ENCODE measurements at regions not wholly inside any gene's neighbourhood (a gene's known extent, or its start where the extent isn't known, plus 50 kb on each side); places are given as distances from the start of the nearest gene placed in this dataset.
A peak's percentile ranks its signal among the peaks of the same experiment; 100 is the strongest.

DNA sequence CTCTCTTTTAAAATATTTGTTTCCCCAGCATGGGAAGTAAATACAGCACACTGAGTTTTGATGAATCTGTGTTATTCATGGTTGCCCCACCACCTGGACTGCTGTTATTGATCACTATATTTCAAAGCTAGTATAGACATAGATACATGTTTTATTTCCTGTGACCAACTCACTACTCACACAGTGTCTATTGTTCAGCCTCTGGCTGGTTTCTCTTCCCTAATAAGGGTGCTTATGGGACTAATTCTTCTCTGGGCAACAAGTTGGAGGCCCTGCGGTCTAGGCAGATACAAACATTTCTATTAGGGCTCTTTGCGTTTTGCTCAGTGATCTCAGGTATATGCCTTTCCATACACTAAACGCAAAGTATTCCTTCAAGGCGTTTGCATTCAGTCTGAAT is 1191.0 kb upstream of the TMEM132C start:
- no peak for TF ChIP-seq CTCF (IDR thresholded peaks at IDR 0.05; ENCODE audit: unreplicated experiment)
- Mint-ChIP-seq H3K27ac (no peak overlapping the region), H3K4me3 (ENCODE audit: low read depth) (no peak overlapping the region), H3K27me3 (no peaks in the 10 kb centered on the region), H3K9me3 (ENCODE audit: low read depth) (no peaks in the 10 kb centered on the region), H3K4me1 (ENCODE audit: low read depth) (no peaks in the 10 kb centered on the region), H3K36me3 (ENCODE audit: insufficient read depth) (no peaks in the 10 kb centered on the region)
- DNase-seq (ENCODE audit: low spot score, unreplicated experiment): no peak

DNA sequence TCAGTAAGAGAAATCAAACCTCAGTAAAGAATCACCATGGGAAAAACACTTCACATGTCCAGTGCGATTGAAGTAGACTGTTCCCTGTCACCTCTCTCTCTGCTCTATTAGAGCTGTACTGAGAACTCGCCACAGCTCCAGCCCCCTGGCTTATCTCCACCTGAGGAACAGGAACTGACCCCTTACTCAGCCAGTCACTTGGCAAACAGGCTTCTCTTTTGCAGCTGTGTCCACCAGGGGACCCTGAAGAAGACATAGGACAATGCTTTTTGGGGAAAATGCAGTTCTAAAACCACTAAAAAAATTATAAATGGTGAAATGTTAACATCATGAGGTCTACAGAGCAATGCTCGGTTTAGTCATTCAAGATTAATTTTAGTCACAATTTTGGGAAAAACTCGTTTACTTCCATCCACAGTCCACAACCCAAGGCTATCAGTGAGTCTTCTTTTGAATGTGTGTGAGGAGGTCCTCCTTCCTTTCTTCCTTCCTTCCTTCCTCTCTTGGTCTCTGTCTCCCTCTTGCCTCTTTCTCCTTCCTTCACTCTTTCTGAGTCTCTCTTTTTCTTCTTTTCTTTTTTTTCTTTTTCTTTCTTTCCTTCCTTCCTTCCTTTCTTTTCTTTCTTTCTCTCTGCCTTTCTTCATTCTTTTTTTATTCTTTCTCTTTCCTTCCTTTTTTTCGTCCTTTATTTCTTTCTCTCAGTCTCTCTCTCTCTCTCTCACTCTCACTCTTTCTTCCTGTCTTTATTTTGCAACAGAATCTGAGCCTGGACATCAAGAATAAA is 1189.5 kb upstream of the TMEM132C start:
- Mint-ChIP-seq H3K27ac (no peak overlapping the region), H3K27me3 (no peaks in the 10 kb centered on the region), H3K36me3 (ENCODE audit: insufficient read depth) (peaks cover 1% of the 10 kb centered on the region), H3K9me3 (ENCODE audit: low read depth) (peaks cover 4% of the 10 kb centered on the region), H3K4me1 (ENCODE audit: low read depth) (no peaks in the 10 kb centered on the region), H3K4me3 (ENCODE audit: low read depth) (no peak overlapping the region)
- TF ChIP-seq CTCF (IDR thresholded peaks at IDR 0.05; ENCODE audit: unreplicated experiment): peak; percentile 28
- DNase-seq (ENCODE audit: low spot score, unreplicated experiment): no peak

DNA sequence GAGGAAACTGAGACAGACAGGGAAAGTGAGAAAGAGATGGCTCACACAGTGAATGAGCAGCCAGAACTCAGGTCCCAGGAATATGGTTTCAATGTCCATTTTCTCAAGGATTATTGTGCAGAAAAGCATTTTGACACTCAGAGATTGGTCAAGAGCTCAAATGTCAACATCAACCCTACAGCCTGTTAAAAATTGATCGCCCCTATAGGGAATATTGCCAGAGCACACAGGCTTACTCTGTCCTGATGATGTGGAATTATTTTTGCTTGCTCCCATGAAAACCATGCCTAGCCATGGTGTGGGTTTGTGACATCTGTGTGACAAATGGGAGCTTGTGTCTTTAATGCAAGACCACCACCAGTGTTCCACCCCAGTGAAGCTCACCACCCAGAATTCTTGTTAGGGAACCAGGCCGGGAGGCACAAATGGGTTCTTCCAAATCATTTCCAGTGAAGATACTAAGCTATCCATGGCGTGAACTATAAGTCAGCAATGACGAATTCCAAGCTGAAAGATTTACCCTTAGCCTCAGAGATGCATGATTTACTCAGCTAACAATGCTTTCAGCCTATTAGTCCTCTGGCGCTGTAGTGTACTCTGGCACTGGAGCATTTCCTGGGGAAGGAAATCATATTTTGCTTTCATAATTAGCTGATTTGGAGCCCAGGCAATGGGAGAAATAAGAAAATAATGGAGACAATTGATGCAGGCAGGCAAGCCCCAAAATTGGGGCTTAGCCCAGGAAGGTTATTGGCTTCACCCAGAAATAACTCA is 1188.2 kb upstream of the TMEM132C start:
- no peak for DNase-seq (ENCODE audit: low spot score, unreplicated experiment)
- Mint-ChIP-seq H3K4me1 (ENCODE audit: low read depth) (peaks cover 3% of the 10 kb centered on the region), H3K27me3 (no peaks in the 10 kb centered on the region), H3K4me3 (ENCODE audit: low read depth) (no peak overlapping the region), H3K9me3 (ENCODE audit: low read depth) (peaks cover 4% of the 10 kb centered on the region), H3K36me3 (ENCODE audit: insufficient read depth) (peaks cover 1% of the 10 kb centered on the region), H3K27ac (no peak overlapping the region)
- TF ChIP-seq CTCF (IDR thresholded peaks at IDR 0.05; ENCODE audit: unreplicated experiment): no peak

DNA sequence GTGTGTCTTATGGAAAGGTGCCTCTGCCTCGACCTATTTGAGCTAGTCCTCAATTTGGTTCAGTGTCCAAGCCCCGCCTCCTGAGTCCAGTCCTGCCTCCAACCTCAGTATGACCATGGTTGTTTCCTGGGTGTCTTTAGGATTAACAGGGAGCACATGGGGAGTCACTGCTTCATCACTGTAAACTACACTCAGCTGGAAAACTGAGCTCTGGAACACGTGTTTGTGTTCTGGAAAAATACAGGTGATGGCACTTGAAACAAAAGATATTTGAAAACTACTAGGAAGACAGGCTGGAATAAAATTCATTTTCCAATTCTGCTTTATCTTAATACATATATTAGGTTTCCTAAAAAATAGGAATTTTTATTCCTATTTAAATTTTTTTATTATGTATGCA is 1187.3 kb upstream of the TMEM132C start:
- no peaks in the 10 kb centered on the region for H3K27me3 Mint-ChIP-seq
- no peak overlapping the region for H3K27ac Mint-ChIP-seq
- DNase-seq (ENCODE audit: low spot score, unreplicated experiment): no peak
- peaks cover 3% of the 10 kb centered on the region for H3K4me1 Mint-ChIP-seq (ENCODE audit: low read depth)
- peaks cover 4% of the 10 kb centered on the region for H3K9me3 Mint-ChIP-seq (ENCODE audit: low read depth)
- H3K4me3 Mint-ChIP-seq (ENCODE audit: low read depth): no peak overlapping the region
- no peak for TF ChIP-seq CTCF (IDR thresholded peaks at IDR 0.05; ENCODE audit: unreplicated experiment)
- peaks cover 1% of the 10 kb centered on the region for H3K36me3 Mint-ChIP-seq (ENCODE audit: insufficient read depth)

DNA sequence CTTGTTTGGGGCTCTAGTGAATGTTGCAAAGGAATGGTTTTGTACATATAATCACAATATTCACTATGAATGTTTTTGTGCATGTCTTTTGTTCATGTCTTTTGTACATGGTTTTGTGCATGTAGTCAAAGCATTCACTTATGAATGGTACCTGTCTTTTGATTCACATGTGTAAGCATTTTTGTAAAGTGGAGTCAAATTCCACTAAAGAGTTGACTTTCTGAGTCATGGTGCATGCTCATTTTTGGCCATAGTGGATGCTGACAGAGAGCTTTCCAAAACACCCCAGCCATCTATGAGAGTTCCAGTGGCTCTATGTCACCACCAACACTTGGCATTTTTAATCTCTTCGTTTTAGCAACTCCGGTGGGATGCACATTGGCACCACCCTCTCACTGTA is 1185.9 kb upstream of the TMEM132C start:
- H3K4me3 Mint-ChIP-seq (ENCODE audit: low read depth): no peak overlapping the region
- DNase-seq (ENCODE audit: low spot score, unreplicated experiment): no peak
- H3K36me3 Mint-ChIP-seq (ENCODE audit: insufficient read depth): peaks cover 1% of the 10 kb centered on the region
- H3K9me3 Mint-ChIP-seq (ENCODE audit: low read depth): peaks cover 4% of the 10 kb centered on the region
- no peak for TF ChIP-seq CTCF (IDR thresholded peaks at IDR 0.05; ENCODE audit: unreplicated experiment)
- H3K27me3 Mint-ChIP-seq: no peaks in the 10 kb centered on the region
- peaks cover 3% of the 10 kb centered on the region for H3K4me1 Mint-ChIP-seq (ENCODE audit: low read depth)
- no peak overlapping the region for H3K27ac Mint-ChIP-seq

Measured in progenitor cell of endocrine pancreas (in vitro differentiated cells).